PFSK-1 (cell line): ENCODE measurements at regions not wholly inside any gene's neighbourhood (a gene's known extent, or its start where the extent isn't known, plus 50 kb on each side); places are given as distances from the start of the nearest gene placed in this dataset.

ENCODE experiments used
- FOXP2 ChIP-seq: optimal IDR thresholded peaks from 2 replicates; pipeline ENCODE3; 2011; ENCODE audit warnings: borderline replicate concordance, control low read depth, inconsistent platforms; ENCODE audit not compliant: insufficient read depth; ENCODE audit errors: extremely low read length, extremely low read depth
- POLR2AphosphoS5 ChIP-seq: IDR thresholded peaks from 2 replicates; pipeline ENCODE4 v1.6.1; 2012; ENCODE audit warnings: low read depth, mild to moderate bottlenecking, control low read depth, low read length, moderate library complexity
- SIN3A ChIP-seq: IDR thresholded peaks from 2 replicates; pipeline ENCODE4 v1.6.1; 2012; ENCODE audit warnings: mild to moderate bottlenecking, low read length, moderate library complexity, borderline replicate concordance; ENCODE audit not compliant: insufficient read depth
- TAF1 ChIP-seq: IDR thresholded peaks from 2 replicates; pipeline ENCODE4 v1.6.1; 2012; ENCODE audit warnings: low read length, control low read depth, borderline replicate concordance; ENCODE audit not compliant: insufficient read depth
- TF ChIP-seq, protein P1 (sequence below), 2 experiments: IDR thresholded peaks; 2 replicates each; pipeline versions ENCODE4 v1.6.1 to v1.8.0; 2011 to 2012; ENCODE audit warnings: low read depth in 2 of 2, low read length in 2 of 2, control low read depth in 1 of 2, inconsistent platforms in 1 of 2, mild to moderate bottlenecking in 1 of 2, moderate library complexity in 1 of 2; ENCODE audit not compliant: insufficient read depth in 1 of 2

DNA sequence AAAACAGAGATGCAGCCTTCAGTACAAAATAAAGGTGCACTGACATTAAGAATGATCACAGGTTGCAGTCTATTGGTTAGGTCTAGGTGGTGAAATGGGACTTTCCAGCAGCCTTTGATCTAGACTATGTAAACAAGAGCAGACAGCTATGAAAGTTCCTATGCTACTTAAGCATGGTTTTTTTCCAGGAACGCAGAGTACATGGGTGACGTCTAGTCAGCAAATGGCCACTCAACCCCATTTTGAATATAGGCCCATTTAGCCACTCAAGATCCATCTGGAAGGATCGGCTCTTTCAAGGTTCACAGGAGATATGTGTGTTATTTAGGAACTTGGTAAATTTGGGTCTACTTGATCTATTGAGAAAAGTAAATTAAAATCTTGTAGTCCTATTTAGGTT is 1424.6 kb upstream of the LRRTM3 start:
- no peak for TF ChIP-seq POLR2AphosphoS5
- no peak for TF ChIP-seq TAF1
- TF ChIP-seq, protein P1, sequence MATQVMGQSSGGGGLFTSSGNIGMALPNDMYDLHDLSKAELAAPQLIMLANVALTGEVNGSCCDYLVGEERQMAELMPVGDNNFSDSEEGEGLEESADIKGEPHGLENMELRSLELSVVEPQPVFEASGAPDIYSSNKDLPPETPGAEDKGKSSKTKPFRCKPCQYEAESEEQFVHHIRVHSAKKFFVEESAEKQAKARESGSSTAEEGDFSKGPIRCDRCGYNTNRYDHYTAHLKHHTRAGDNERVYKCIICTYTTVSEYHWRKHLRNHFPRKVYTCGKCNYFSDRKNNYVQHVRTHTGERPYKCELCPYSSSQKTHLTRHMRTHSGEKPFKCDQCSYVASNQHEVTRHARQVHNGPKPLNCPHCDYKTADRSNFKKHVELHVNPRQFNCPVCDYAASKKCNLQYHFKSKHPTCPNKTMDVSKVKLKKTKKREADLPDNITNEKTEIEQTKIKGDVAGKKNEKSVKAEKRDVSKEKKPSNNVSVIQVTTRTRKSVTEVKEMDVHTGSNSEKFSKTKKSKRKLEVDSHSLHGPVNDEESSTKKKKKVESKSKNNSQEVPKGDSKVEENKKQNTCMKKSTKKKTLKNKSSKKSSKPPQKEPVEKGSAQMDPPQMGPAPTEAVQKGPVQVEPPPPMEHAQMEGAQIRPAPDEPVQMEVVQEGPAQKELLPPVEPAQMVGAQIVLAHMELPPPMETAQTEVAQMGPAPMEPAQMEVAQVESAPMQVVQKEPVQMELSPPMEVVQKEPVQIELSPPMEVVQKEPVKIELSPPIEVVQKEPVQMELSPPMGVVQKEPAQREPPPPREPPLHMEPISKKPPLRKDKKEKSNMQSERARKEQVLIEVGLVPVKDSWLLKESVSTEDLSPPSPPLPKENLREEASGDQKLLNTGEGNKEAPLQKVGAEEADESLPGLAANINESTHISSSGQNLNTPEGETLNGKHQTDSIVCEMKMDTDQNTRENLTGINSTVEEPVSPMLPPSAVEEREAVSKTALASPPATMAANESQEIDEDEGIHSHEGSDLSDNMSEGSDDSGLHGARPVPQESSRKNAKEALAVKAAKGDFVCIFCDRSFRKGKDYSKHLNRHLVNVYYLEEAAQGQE (IDR thresholded peaks at IDR 0.05; ENCODE audit: insufficient read depth in 1 of 2, low read depth in 2 of 2, low read length in 2 of 2): no peak
- TF ChIP-seq SIN3A: no peak
- TF ChIP-seq FOXP2: no peak

DNA sequence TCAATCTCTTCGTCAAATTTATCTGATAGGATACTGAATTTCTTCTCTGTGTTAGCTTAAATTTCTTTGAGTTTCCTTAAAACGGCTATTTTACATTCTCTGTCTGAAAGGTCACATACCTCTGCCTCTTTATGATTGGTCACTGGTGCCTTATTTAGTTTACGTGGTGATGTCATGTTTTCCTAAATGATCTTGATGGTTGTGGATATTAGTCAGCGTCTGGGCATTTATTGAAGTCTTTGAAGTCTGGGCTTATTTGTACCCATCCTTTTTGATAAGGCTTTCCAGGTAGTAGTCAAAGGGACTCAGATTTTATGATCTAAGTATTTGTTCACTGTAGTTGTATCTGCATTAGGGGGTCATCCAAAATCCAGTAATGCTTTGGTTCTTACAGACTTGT is 1407.5 kb upstream of the LRRTM3 start:
- TF ChIP-seq, protein P1 (IDR thresholded peaks at IDR 0.05; ENCODE audit: insufficient read depth in 1 of 2, low read depth in 2 of 2, low read length in 2 of 2): no peak
- no peak for TF ChIP-seq SIN3A
- TF ChIP-seq FOXP2: no peak
- TF ChIP-seq POLR2AphosphoS5: no peak
- TF ChIP-seq TAF1: no peak

DNA sequence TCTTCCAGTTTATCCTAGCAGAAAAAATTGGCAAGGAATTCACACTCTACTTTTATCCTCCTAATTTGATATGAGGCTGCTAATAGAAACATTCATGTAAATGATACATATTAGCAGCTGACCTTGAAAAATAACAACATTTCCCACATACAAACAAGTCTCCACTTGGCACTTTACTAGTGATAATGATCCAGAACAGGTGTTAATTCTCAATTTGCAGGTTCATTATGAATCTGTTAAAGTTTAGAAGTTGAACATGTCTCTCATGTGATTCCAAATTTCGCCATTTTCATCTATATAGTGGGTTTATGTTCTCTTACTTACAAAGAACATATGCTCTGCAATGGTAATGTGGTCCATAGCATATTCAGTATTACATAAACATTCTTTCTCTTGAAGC is 1396.8 kb upstream of the LRRTM3 start:
- TF ChIP-seq, protein P1 (IDR thresholded peaks at IDR 0.05; ENCODE audit: insufficient read depth in 1 of 2, low read depth in 2 of 2, low read length in 2 of 2): no peak
- TF ChIP-seq TAF1 (no peak), FOXP2 (no peak), POLR2AphosphoS5 (no peak), SIN3A (no peak)

DNA sequence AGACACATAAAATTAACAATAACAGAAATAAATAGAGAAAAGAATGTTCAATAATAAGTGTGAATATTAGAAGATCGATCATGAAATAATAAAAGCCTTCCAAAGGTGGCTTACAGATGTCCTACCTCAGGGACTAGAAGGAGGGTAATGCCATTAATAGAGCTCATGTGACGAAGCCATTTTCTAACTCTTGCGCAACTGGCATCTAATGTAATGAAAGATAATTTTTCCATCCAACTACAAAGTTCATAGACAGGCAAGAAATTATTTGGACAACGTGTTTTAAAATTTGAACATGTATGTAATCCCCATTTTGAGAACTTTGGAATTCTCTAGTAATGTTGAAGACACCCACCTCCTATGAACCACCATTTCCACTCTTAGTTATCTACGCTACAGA is 1394.3 kb upstream of the LRRTM3 start:
- TF ChIP-seq FOXP2 (no peak), TAF1 (no peak), SIN3A (no peak), POLR2AphosphoS5 (no peak)
- TF ChIP-seq, protein P1 (IDR thresholded peaks at IDR 0.05; ENCODE audit: insufficient read depth in 1 of 2, low read depth in 2 of 2, low read length in 2 of 2): no peak

DNA sequence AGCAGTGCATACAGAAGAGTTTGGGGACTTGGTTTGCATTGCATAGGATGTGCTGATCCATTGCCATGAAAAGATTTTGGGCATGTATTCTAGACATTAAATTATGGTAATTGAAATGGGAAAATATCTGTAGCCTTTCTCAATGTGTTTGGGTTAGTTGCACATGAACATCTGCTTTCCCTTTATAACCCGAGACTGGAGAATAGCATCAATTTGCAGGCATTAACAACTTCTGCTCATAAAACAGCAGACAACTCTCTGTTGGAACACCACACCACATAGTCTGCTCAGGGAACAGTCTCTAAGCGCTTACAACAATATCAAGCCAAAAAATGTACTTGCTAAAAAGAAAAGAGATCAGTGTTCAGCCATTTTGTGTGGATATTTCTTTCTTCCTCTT is 1391.1 kb upstream of the LRRTM3 start:
- TF ChIP-seq FOXP2: no peak
- TF ChIP-seq TAF1: no peak
- TF ChIP-seq, protein P1 (IDR thresholded peaks at IDR 0.05; ENCODE audit: insufficient read depth in 1 of 2, low read depth in 2 of 2, low read length in 2 of 2): no peak
- TF ChIP-seq POLR2AphosphoS5: no peak
- no peak for TF ChIP-seq SIN3A
